ENCODE measurements at regions not wholly inside any gene's neighbourhood (a gene's known extent, or its start where the extent isn't known, plus 50 kb on each side); places are given as distances from the start of the nearest gene placed in this dataset.

GRCh38 chr14:98894600-98894999, 377.4 kb downstream of the BCL11B start (continued):
- no peak for TF ChIP-seq FOXP4 (CRISPR knock-in tag; IDR thresholded peaks at IDR 0.05)
- no peak for TF ChIP-seq ZNF416 (CRISPR knock-in tag; IDR thresholded peaks at IDR 0.05)
- no peak for TF ChIP-seq ZNF425 (CRISPR knock-in tag; conservative IDR thresholded peaks at IDR 0.05)
- TF ChIP-seq AFF4 (CRISPR knock-in tag; IDR thresholded peaks at IDR 0.05; ENCODE audit: borderline replicate concordance) = no peak
- no peak for TF ChIP-seq NR3C1 (CRISPR knock-in tag; conservative IDR thresholded peaks at IDR 0.05; ENCODE audit: low read depth)
- no peak for TF ChIP-seq ERG (CRISPR knock-in tag; IDR thresholded peaks at IDR 0.05)
- TF ChIP-seq, protein P1, sequence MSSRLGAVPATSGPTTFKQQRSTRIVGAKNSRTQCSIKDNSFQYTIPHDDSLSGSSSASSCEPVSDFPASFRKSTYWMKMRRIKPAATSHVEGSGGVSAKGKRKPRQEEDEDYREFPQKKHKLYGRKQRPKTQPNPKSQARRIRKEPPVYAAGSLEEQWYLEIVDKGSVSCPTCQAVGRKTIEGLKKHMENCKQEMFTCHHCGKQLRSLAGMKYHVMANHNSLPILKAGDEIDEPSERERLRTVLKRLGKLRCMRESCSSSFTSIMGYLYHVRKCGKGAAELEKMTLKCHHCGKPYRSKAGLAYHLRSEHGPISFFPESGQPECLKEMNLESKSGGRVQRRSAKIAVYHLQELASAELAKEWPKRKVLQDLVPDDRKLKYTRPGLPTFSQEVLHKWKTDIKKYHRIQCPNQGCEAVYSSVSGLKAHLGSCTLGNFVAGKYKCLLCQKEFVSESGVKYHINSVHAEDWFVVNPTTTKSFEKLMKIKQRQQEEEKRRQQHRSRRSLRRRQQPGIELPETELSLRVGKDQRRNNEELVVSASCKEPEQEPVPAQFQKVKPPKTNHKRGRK (CRISPR knock-in tag; IDR thresholded peaks at IDR 0.05; ENCODE audit: borderline replicate concordance) = no peak
- TF ChIP-seq, protein P2, sequence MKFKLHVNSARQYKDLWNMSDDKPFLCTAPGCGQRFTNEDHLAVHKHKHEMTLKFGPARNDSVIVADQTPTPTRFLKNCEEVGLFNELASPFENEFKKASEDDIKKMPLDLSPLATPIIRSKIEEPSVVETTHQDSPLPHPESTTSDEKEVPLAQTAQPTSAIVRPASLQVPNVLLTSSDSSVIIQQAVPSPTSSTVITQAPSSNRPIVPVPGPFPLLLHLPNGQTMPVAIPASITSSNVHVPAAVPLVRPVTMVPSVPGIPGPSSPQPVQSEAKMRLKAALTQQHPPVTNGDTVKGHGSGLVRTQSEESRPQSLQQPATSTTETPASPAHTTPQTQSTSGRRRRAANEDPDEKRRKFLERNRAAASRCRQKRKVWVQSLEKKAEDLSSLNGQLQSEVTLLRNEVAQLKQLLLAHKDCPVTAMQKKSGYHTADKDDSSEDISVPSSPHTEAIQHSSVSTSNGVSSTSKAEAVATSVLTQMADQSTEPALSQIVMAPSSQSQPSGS (CRISPR knock-in tag; IDR thresholded peaks at IDR 0.05; ENCODE audit: borderline replicate concordance, low read depth) = no peak
- no peak for TF ChIP-seq JUN (CRISPR knock-in tag; IDR thresholded peaks at IDR 0.05)

DNA sequence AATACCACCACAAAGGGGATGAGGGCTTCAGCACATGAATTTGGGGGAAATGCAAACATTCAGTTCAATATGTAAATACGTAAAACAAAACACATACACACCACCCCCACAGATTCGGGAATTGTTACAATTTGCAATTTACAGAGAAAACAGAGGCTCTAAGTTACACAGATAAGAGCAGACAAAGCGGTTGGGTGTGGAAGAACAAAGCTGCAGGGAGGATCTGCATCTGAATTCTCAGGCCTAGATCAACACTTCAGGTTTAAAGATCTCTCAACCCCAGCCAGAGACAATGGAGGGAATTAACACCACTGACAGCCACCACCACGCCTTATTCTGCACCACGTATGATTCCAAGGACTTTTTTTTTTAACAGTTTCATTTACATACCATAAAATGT, 375.5 kb downstream of the BCL11B start:
- peaks cover 11% of the 10 kb centered on the region for H3K4me1 Mint-ChIP-seq
- ChIA-PET CTCF (no interaction called here), POLR2A (no interaction called here)
- no peak overlapping the region for H3K4me3 Mint-ChIP-seq
- no peak overlapping the region for H3K27ac Mint-ChIP-seq
- H3K9me3 Mint-ChIP-seq = peaks cover 6% of the 10 kb centered on the region
- no peaks in the 10 kb centered on the region; the same call in 1 of the 2 replicates for H3K36me3 Mint-ChIP-seq
- DNase-seq (ENCODE audit: low spot score) (no peak), ATAC-seq (peak; percentile 69)
- H3K27me3 Mint-ChIP-seq (ENCODE audit: low read depth) = peaks cover 20% of the 10 kb centered on the region
- TF ChIP-seq, protein P3, sequence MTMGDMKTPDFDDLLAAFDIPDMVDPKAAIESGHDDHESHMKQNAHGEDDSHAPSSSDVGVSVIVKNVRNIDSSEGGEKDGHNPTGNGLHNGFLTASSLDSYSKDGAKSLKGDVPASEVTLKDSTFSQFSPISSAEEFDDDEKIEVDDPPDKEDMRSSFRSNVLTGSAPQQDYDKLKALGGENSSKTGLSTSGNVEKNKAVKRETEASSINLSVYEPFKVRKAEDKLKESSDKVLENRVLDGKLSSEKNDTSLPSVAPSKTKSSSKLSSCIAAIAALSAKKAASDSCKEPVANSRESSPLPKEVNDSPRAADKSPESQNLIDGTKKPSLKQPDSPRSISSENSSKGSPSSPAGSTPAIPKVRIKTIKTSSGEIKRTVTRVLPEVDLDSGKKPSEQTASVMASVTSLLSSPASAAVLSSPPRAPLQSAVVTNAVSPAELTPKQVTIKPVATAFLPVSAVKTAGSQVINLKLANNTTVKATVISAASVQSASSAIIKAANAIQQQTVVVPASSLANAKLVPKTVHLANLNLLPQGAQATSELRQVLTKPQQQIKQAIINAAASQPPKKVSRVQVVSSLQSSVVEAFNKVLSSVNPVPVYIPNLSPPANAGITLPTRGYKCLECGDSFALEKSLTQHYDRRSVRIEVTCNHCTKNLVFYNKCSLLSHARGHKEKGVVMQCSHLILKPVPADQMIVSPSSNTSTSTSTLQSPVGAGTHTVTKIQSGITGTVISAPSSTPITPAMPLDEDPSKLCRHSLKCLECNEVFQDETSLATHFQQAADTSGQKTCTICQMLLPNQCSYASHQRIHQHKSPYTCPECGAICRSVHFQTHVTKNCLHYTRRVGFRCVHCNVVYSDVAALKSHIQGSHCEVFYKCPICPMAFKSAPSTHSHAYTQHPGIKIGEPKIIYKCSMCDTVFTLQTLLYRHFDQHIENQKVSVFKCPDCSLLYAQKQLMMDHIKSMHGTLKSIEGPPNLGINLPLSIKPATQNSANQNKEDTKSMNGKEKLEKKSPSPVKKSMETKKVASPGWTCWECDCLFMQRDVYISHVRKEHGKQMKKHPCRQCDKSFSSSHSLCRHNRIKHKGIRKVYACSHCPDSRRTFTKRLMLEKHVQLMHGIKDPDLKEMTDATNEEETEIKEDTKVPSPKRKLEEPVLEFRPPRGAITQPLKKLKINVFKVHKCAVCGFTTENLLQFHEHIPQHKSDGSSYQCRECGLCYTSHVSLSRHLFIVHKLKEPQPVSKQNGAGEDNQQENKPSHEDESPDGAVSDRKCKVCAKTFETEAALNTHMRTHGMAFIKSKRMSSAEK (CRISPR knock-in tag; IDR thresholded peaks at IDR 0.05; ENCODE audit: borderline replicate concordance) = no peak
- TF ChIP-seq E2F1 (CRISPR knock-in tag; IDR thresholded peaks at IDR 0.05) (no peak), FOXK1 (CRISPR knock-in tag; IDR thresholded peaks at IDR 0.05) (no peak), ZNF281 (CRISPR knock-in tag; IDR thresholded peaks at IDR 0.05) (no peak), JUN (CRISPR knock-in tag; IDR thresholded peaks at IDR 0.05) (no peak), NFE2L1 (CRISPR knock-in tag; IDR thresholded peaks at IDR 0.05) (no peak)

All from WTC11 (cell line).